ENCODE measurements at regions not wholly inside any gene's neighbourhood (a gene's known extent, or its start where the extent isn't known, plus 50 kb on each side); places are given as distances from the start of the nearest gene placed in this dataset.
A peak's percentile ranks its signal among the peaks of the same experiment; 100 is the strongest.
"Not testable (repeated sequence)": the region's sequence is repeated elsewhere in the genome, so short reads cannot be mapped to it uniquely, and the experiment has no call there.

DNA sequence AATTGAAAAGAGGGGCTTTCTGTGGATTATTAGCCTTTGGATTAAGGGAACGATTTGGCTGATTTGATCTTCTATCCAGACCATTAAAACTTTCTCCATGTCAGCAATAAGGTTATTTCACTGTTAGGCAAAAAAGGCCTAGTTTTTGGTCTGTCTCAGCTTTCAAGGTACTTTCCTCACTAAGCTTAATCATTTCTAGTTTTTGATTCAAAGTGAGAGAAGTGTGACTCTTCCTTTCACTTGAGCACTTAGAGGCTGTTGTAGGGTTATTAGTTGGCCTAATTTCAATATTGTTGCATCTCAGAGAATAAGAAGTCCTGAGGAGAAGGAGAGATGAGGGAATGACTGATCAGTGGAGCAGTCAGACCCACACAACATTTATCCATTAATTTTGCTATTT lies 596.0 kb upstream of the TPK1 start:
- no CpG with 5 or more reads among the region's 1 CpG for WGBS (ENCODE audit: insufficient coverage)
- no peaks in the 10 kb centered on the region for H3K27me3 ChIP-seq (ENCODE audit: control insufficient read depth, insufficient read depth, low read length)

DNA sequence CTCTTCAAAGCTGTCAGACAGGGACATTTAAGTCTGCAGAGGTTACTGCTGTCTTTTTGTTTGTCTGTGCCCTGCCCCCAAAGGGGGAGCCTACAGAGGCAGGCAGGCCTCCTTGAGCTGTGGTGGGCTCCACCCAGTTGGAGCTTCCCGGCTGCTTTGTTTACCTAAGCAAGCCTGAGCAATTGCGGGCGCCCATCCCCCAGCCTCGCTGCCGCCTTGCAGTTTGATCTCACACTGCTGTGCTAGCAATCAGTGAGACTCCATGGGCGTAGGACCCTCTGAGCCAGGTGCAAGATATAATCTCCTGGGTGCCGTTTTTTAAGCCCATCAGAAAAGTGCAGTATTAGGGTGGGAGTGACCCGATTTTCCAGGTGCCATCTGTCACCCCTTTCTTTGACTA lies 582.6 kb upstream of the TPK1 start:
- DNase-seq; H3K4me3 ChIP-seq (ENCODE audit: low read length); H3K4me1 ChIP-seq (ENCODE audit: control insufficient read depth, insufficient read depth, low read length); H3K36me3 ChIP-seq (ENCODE audit: control insufficient read depth, insufficient read depth, low read length); H3K27ac ChIP-seq (ENCODE audit: low read length); H3K9me3 ChIP-seq (replicated peaks; ENCODE audit: control insufficient read depth, low read depth, low read length); H3K27me3 ChIP-seq (ENCODE audit: control insufficient read depth, insufficient read depth, low read length): not testable (repeated sequence)
- 86% methylated on average over 6 of the region's 8 CpGs for WGBS (ENCODE audit: insufficient coverage)

More for the DNA sequence above, 596.0 kb upstream of the TPK1 start:
- H3K4me1 ChIP-seq (ENCODE audit: control insufficient read depth, insufficient read depth, low read length): no peaks in the 10 kb centered on the region
- no peak overlapping the region for H3K4me3 ChIP-seq (ENCODE audit: low read length)
- H3K27ac ChIP-seq (ENCODE audit: low read length): no peak overlapping the region
- no peaks in the 10 kb centered on the region for H3K36me3 ChIP-seq (ENCODE audit: control insufficient read depth, insufficient read depth, low read length)
- DNase-seq: no peak
- peaks cover 2% of the 10 kb centered on the region for H3K9me3 ChIP-seq (replicated peaks; ENCODE audit: control insufficient read depth, low read depth, low read length)

DNA sequence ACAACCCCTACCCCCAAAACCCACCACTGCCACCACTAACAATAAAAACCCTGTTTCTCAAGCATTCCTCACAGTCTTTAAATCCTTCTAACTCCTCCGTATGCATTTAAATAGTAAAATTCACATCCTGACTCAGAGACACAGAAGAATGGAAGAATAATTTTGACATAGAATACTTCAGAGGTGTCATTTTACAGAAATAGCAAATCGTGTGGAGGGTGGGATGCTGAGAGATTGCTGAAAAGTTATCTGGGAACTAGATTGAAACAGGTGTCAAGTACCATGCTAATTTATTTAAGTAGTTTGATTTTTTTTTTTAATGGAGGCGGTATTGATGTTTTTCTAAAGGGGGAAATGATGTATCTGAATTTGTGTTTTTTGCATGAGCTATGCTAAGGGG lies 575.2 kb upstream of the TPK1 start:
- Histone ChIP-seq H3K4me3 (ENCODE audit: low read length) (no peak overlapping the region), H3K9me3 (replicated peaks; ENCODE audit: control insufficient read depth, low read depth, low read length) (no peaks in the 10 kb centered on the region), H3K27ac (ENCODE audit: low read length) (no peak overlapping the region), H3K36me3 (ENCODE audit: control insufficient read depth, insufficient read depth, low read length) (no peaks in the 10 kb centered on the region), H3K27me3 (ENCODE audit: control insufficient read depth, insufficient read depth, low read length) (no peaks in the 10 kb centered on the region), H3K4me1 (ENCODE audit: control insufficient read depth, insufficient read depth, low read length) (no peaks in the 10 kb centered on the region)
- no peak for DNase-seq
- WGBS (ENCODE audit: insufficient coverage): 40% methylated on average over 2 of the region's 3 CpGs

DNA sequence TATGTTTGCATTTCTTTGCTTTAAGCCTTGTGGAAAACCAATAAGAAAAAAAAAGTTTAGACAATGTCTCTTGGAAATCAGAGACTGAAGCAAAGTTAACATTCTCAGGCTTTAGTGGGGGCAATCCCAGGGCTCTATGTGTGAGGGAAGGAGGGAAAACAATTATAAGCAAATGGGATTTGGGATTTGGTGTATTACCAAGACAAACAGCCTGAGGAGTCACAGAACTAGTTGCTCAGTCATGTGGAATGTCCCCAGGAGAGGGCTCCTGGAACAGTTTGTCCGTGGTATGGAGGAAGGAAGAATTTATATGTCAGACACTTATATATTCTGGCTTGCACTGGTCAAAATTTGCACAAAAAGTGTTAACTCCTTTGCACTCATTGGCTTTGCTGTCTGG lies 562.9 kb upstream of the TPK1 start:
- DNase-seq: peak; percentile 69
- peaks cover 4% of the 10 kb centered on the region for H3K9me3 ChIP-seq (replicated peaks; ENCODE audit: control insufficient read depth, low read depth, low read length)
- WGBS (ENCODE audit: insufficient coverage): no CpG with 5 or more reads among the region's 1 CpG
- H3K4me1 ChIP-seq (ENCODE audit: control insufficient read depth, insufficient read depth, low read length): no peaks in the 10 kb centered on the region
- no peaks in the 10 kb centered on the region for H3K36me3 ChIP-seq (ENCODE audit: control insufficient read depth, insufficient read depth, low read length)
- no peak overlapping the region for H3K4me3 ChIP-seq (ENCODE audit: low read length)
- no peak overlapping the region for H3K27ac ChIP-seq (ENCODE audit: low read length)
- H3K27me3 ChIP-seq (ENCODE audit: control insufficient read depth, insufficient read depth, low read length): no peaks in the 10 kb centered on the region

DNA sequence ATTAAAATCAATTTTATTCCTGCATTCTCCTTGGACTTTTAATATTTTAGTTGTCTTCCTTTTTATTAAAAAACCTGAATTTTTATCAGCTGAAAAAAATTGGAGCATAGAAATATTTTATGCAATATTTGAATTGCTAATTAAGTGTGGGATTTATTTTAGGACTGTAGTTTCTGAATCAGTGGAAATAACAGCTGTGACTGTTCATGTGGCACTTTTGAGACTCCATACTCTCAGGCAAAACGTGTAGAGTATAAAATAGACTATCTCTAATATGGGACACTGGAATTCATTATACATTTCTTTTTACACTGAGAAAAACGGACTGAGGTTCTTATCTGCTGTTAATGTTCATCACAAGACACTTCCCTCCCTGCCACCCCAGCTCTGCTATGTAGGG lies 558.3 kb upstream of the TPK1 start:
- H3K27ac ChIP-seq (ENCODE audit: low read length): no peak overlapping the region
- H3K4me1 ChIP-seq (ENCODE audit: control insufficient read depth, insufficient read depth, low read length): no peaks in the 10 kb centered on the region
- H3K36me3 ChIP-seq (ENCODE audit: control insufficient read depth, insufficient read depth, low read length): no peaks in the 10 kb centered on the region
- H3K9me3 ChIP-seq (replicated peaks; ENCODE audit: control insufficient read depth, low read depth, low read length): no peaks in the 10 kb centered on the region
- H3K4me3 ChIP-seq (ENCODE audit: low read length): no peak overlapping the region
- no peaks in the 10 kb centered on the region for H3K27me3 ChIP-seq (ENCODE audit: control insufficient read depth, insufficient read depth, low read length)
- no peak for DNase-seq
- no CpG with 5 or more reads among the region's 2 CpGs for WGBS (ENCODE audit: insufficient coverage)

DNA sequence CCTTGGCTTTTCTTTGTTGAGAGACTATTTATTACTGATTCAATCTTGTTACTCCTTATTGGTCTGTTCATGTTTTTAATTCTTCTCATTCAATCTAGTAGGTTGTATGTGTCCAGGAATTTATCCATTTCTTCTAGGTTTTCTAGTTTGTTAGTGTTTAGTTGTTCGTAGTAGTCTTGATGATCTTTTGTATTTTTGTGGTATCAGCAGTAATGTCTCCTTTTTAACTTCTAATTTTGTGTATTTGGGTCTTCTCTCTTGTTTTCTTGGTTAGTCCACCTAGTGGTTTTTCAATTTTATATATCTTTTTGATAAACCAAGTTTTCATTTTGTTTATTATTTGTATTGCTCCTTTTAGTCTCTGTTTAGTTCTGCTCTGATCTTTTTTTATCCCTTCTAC lies 546.9 kb upstream of the TPK1 start:
- no peak for DNase-seq
- H3K27ac ChIP-seq (ENCODE audit: low read length): no peak overlapping the region
- H3K4me3 ChIP-seq (ENCODE audit: low read length): no peak overlapping the region
- no peaks in the 10 kb centered on the region for H3K27me3 ChIP-seq (ENCODE audit: control insufficient read depth, insufficient read depth, low read length)
- H3K36me3 ChIP-seq (ENCODE audit: control insufficient read depth, insufficient read depth, low read length): no peaks in the 10 kb centered on the region
- no peaks in the 10 kb centered on the region for H3K4me1 ChIP-seq (ENCODE audit: control insufficient read depth, insufficient read depth, low read length)
- no CpG with 5 or more reads among the region's 1 CpG for WGBS (ENCODE audit: insufficient coverage)
- H3K9me3 ChIP-seq (replicated peaks; ENCODE audit: control insufficient read depth, low read depth, low read length): peaks cover 10% of the 10 kb centered on the region

DNA sequence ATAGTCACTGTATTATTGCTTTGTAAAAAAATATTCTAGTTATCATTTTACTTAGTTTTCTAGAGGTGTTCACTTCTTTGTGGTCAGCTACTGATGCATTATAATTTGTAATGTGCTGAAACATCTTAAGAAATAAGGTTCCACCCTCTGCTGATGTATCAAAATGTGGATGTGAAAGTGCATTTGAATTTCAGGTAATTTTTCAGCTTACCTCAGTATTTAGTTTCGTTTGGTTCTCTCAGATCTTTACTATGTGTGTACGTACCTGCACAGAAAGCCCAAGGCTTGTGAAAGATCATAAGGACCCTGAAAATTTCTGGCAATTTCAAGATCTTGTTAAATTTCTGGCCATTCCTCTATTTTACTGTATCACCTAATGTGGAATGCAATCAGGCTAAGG lies 542.3 kb upstream of the TPK1 start:
- Histone ChIP-seq H3K4me1 (ENCODE audit: control insufficient read depth, insufficient read depth, low read length) (no peaks in the 10 kb centered on the region), H3K9me3 (replicated peaks; ENCODE audit: control insufficient read depth, low read depth, low read length) (no peaks in the 10 kb centered on the region), H3K4me3 (ENCODE audit: low read length) (no peak overlapping the region), H3K27ac (ENCODE audit: low read length) (no peak overlapping the region), H3K27me3 (ENCODE audit: control insufficient read depth, insufficient read depth, low read length) (no peaks in the 10 kb centered on the region), H3K36me3 (ENCODE audit: control insufficient read depth, insufficient read depth, low read length) (no peaks in the 10 kb centered on the region)
- no peak for DNase-seq
- 82% methylated on average over 2 of the region's 2 CpGs for WGBS (ENCODE audit: insufficient coverage)

DNA sequence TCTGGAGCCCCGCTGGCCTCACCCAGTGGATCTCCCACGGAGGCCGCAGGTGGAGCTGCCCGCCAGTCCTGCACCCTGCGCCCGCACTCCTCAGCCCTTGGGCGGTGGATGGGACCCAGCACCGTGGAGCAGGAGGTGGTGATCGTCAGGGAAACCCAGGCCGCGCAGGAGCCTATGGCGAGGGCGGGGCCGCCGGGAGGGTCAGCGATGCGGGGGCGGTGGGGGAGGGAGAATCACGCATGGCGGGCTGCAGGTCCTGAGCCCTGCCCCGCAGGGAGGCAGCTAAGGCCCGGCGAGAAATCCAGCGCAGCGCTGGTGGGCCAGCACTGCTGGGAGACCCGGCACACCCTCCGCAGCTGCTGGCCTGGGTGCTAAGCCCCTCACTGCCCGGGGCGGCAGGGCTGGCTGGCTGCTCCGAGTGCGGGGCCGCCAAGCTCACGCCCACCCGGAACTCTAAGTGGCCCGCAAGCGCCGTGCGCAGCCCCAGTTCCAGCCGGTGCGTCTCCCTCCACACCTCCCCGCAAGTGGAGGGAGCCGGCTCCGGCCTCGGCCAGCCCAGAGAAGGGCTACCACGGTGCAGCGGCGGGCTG lies 524.8 kb upstream of the TPK1 start:
- no peaks in the 10 kb centered on the region for H3K4me1 ChIP-seq (ENCODE audit: control insufficient read depth, insufficient read depth, low read length)
- peaks cover 6% of the 10 kb centered on the region for H3K9me3 ChIP-seq (replicated peaks; ENCODE audit: control insufficient read depth, low read depth, low read length)
- WGBS (ENCODE audit: insufficient coverage): 96% methylated on average over 44 of the region's 47 CpGs
- DNase-seq: no peak
- no peak overlapping the region for H3K4me3 ChIP-seq (ENCODE audit: low read length)
- no peaks in the 10 kb centered on the region for H3K36me3 ChIP-seq (ENCODE audit: control insufficient read depth, insufficient read depth, low read length)
- no peak overlapping the region for H3K27ac ChIP-seq (ENCODE audit: low read length)
- no peaks in the 10 kb centered on the region for H3K27me3 ChIP-seq (ENCODE audit: control insufficient read depth, insufficient read depth, low read length)

DNA sequence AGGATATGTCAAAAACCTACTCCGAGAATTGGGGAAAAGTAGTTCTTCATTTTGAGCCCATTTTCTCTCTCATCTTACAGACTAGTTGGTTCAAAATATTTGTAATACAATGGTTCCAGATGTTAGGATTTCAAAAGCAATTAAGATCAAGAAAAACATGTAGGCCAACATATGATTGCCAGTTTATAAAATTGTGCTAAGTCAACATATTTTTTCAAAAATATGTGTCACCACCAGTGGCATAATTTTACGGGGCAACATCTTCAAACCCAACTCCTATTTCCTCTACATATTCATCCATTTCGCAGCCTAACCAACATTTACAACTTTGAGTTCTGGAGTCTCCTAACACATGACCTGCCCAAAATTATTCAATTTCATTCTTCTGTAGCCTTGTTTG lies 514.5 kb upstream of the TPK1 start:
- Histone ChIP-seq H3K4me1 (ENCODE audit: control insufficient read depth, insufficient read depth, low read length) (no peaks in the 10 kb centered on the region), H3K27ac (ENCODE audit: low read length) (no peak overlapping the region), H3K9me3 (replicated peaks; ENCODE audit: control insufficient read depth, low read depth, low read length) (peaks cover 3% of the 10 kb centered on the region), H3K27me3 (ENCODE audit: control insufficient read depth, insufficient read depth, low read length) (no peaks in the 10 kb centered on the region), H3K36me3 (ENCODE audit: control insufficient read depth, insufficient read depth, low read length) (no peaks in the 10 kb centered on the region), H3K4me3 (ENCODE audit: low read length) (no peak overlapping the region)
- 94% methylated on average over 2 of the region's 3 CpGs for WGBS (ENCODE audit: insufficient coverage)
- DNase-seq: no peak

DNA sequence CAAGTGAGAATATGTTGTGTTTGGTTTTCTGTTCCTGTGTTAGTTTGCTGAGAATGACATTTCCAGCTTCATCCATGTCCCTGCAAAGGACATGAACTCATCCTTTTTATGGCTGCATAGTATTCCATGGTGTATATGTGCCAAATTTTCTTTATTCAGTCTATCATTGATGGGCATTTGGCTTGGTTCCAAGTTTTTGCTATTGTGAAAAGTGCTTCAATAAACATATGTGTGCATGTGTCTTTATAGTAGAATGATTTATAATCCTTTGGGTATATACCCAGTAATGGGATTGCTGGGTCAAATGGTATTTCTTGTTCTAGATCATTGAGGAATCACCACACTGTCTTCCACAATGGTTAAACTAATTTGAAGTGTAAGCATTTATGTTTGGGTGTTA lies 513.6 kb upstream of the TPK1 start:
- H3K4me3 ChIP-seq (ENCODE audit: low read length); H3K36me3 ChIP-seq (ENCODE audit: control insufficient read depth, insufficient read depth, low read length); H3K4me1 ChIP-seq (ENCODE audit: control insufficient read depth, insufficient read depth, low read length); H3K27ac ChIP-seq (ENCODE audit: low read length); DNase-seq; H3K9me3 ChIP-seq (replicated peaks; ENCODE audit: control insufficient read depth, low read depth, low read length); H3K27me3 ChIP-seq (ENCODE audit: control insufficient read depth, insufficient read depth, low read length): not testable (repeated sequence)

DNA sequence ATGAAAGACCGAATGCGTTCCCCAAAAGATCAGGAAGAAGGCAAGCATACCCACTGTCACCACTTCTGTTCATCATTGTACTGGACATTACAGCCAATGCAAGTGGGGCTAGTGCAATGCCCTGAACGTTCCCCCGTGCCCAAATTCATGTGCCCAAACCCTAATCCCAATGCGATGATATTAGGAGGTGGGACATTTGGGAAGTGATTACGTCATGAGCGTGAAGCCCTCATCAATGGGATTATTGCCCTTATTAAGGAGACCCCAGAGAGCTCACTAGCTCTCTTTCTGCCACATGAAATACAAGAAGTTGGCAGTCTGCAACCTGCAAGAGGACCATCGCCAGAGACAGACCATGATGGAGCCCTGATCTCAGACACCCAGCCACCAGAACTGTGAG lies 511.4 kb upstream of the TPK1 start:
- 100% methylated on average over 2 of the region's 8 CpGs for WGBS (ENCODE audit: insufficient coverage)
- Histone ChIP-seq H3K4me1 (ENCODE audit: control insufficient read depth, insufficient read depth, low read length) (no peaks in the 10 kb centered on the region), H3K27ac (ENCODE audit: low read length) (no peak overlapping the region), H3K9me3 (replicated peaks; ENCODE audit: control insufficient read depth, low read depth, low read length) (peaks cover 3% of the 10 kb centered on the region), H3K4me3 (ENCODE audit: low read length) (no peak overlapping the region), H3K27me3 (ENCODE audit: control insufficient read depth, insufficient read depth, low read length) (no peaks in the 10 kb centered on the region), H3K36me3 (ENCODE audit: control insufficient read depth, insufficient read depth, low read length) (no peaks in the 10 kb centered on the region)
- DNase-seq: no peak

All from muscle of leg (tissue), 3 donors.